GM23338 (cell line): ENCODE measurements at regions not wholly inside any gene's neighbourhood (a gene's known extent, or its start where the extent isn't known, plus 50 kb on each side); places are given as distances from the start of the nearest gene placed in this dataset.

Source experiments
- ATAC-seq: fragments of 200-7000 bp; cut with Tn5 transposase; 3 replicates; pipeline ENCODE4 v1.9.1; 2020
- DNase-seq: peaks from one replicate; pipeline ENCODE4 v3.0.0-alpha.2; 2015; ENCODE audit warnings: low spot score
- H2AFZ ChIP-seq: fragments of 200-600 bp; sonication (generic); 2 replicates; pipeline ENCODE4 v1.8.0; 2016; ENCODE audit warnings: antibody characterized with exemption, mild to moderate bottlenecking, moderate library complexity
- H3F3A ChIP-seq: fragments of 200-600 bp; sonication (generic); replicated peaks from 2 replicates; pipeline ENCODE4 v1.8.0; 2017; ENCODE audit warnings: antibody characterized with exemption, mixed run types, low read depth
- H3K27ac ChIP-seq: fragments of 200-600 bp; sonication (generic); 2 replicates; pipeline ENCODE4 v1.6.1; 2016; ENCODE audit warnings: low read depth
- H3K27me3 ChIP-seq: fragments of 200-600 bp; sonication (generic); 2 replicates; pipeline ENCODE4 v1.8.0; 2016; ENCODE audit warnings: mild to moderate bottlenecking, mixed run types, moderate library complexity; ENCODE audit not compliant: insufficient read depth
- H3K36me3 ChIP-seq: fragments of 200-600 bp; sonication (generic); 2 replicates; pipeline ENCODE4 v1.8.0; 2016; ENCODE audit warnings: mild to moderate bottlenecking; ENCODE audit not compliant: insufficient read depth
- H3K4me1 ChIP-seq: fragments of 200-600 bp; sonication (generic); 2 replicates; pipeline ENCODE4 v1.8.0; 2016; ENCODE audit warnings: mild to moderate bottlenecking, moderate library complexity; ENCODE audit not compliant: insufficient read depth
- H3K4me2 ChIP-seq: fragments of 200-600 bp; sonication (generic); 2 replicates; pipeline ENCODE4 v1.7.1; 2017; ENCODE audit warnings: mixed run types
- H3K4me3 ChIP-seq: fragments of 200-600 bp; sonication (generic); 2 replicates; pipeline ENCODE4 v1.6.1; 2016; ENCODE audit warnings: mixed run types
- H3K79me2 ChIP-seq: fragments of 200-600 bp; sonication (generic); replicated peaks from 2 replicates; pipeline ENCODE4 v1.8.0; 2017; ENCODE audit warnings: mild to moderate bottlenecking; ENCODE audit not compliant: insufficient read depth
- H3K9me2 ChIP-seq: fragments of 200-600 bp; sonication (generic); 2 replicates; pipeline ENCODE4 v1.8.0; 2017; ENCODE audit not compliant: insufficient read depth
- H4K20me1 ChIP-seq: fragments of 200-600 bp; sonication (generic); replicated peaks from 2 replicates; pipeline ENCODE4 v1.8.0; 2017; ENCODE audit warnings: mild to moderate bottlenecking; ENCODE audit not compliant: insufficient read depth
- H3K27ac Mint-ChIP-seq: 2 replicates; pipeline ENCODE4 v1.8.0; 2020; ENCODE audit warnings: inconsistent platforms, mild to moderate bottlenecking, moderate library complexity, mixed read lengths
- H3K27me3 Mint-ChIP-seq: 3 replicates; pipeline ENCODE4 v1.8.0; 2022; ENCODE audit warnings: low read depth, mild to moderate bottlenecking, moderate library complexity, mixed read lengths, inconsistent platforms; ENCODE audit not compliant: insufficient read depth, poor library complexity
- H3K36me3 Mint-ChIP-seq: 3 replicates; pipeline ENCODE4 v1.8.0; 2021; ENCODE audit warnings: low read depth, mild to moderate bottlenecking, inconsistent platforms, moderate library complexity, mixed read lengths
- H3K4me1 Mint-ChIP-seq: 3 replicates; pipeline ENCODE4 v1.8.0; 2020; ENCODE audit warnings: mild to moderate bottlenecking, inconsistent platforms, mixed read lengths
- H3K4me3 Mint-ChIP-seq: 3 replicates; pipeline ENCODE4 v1.8.0; 2021; ENCODE audit warnings: moderate library complexity, mild to moderate bottlenecking, inconsistent platforms, mixed read lengths
- H3K9me3 Mint-ChIP-seq: 3 replicates; pipeline ENCODE4 v1.8.0; 2020; ENCODE audit warnings: moderate library complexity, mild to moderate bottlenecking, inconsistent platforms, mixed read lengths
- CREB1 ChIP-seq: fragments of 250-450 bp; sonication (Bioruptor Pico); IDR thresholded peaks from 2 replicates; pipeline ENCODE4 v1.5.0; 2020; ENCODE audit warnings: low read depth, mild to moderate bottlenecking, moderate library complexity
- EZH2 ChIP-seq: fragments of 200-600 bp; sonication (generic); IDR thresholded peaks from one replicate; pipeline ENCODE4 v1.8.0; 2017; ENCODE audit warnings: antibody characterized with exemption, mild to moderate bottlenecking, low read depth; ENCODE audit not compliant: unreplicated experiment
- EZH2phosphoT487 ChIP-seq: fragments of 200-600 bp; sonication (generic); IDR thresholded peaks from one replicate; pipeline ENCODE4 v1.8.1; 2018; ENCODE audit warnings: antibody characterized with exemption; ENCODE audit not compliant: unreplicated experiment
- JUNB ChIP-seq: IDR thresholded peaks from one replicate; pipeline ENCODE4 v1.6.1; 2016; ENCODE audit warnings: antibody characterized with exemption; ENCODE audit not compliant: unreplicated experiment
- NANOG ChIP-seq: IDR thresholded peaks from 2 replicates; pipeline ENCODE4 v1.6.1; 2016; ENCODE audit warnings: antibody characterized with exemption, borderline replicate concordance
- STAT1 ChIP-seq: IDR thresholded peaks from one replicate; pipeline ENCODE4 v1.6.1; 2016; ENCODE audit warnings: antibody characterized with exemption; ENCODE audit not compliant: unreplicated experiment
- ZNF331 ChIP-seq: fragments of 250-450 bp; sonication (Bioruptor Pico); IDR thresholded peaks from 2 replicates; pipeline ENCODE4 v1.5.0; 2020; ENCODE audit warnings: low read depth, mild to moderate bottlenecking, moderate library complexity
- ZNF462 ChIP-seq: fragments of 250-450 bp; sonication (Bioruptor Pico); IDR thresholded peaks from 2 replicates; pipeline ENCODE4 v1.5.0; 2020; ENCODE audit warnings: mild to moderate bottlenecking, moderate library complexity
- TF ChIP-seq, protein P1 (sequence below): IDR thresholded peaks from 2 replicates; pipeline ENCODE4 v1.6.1; 2016; ENCODE audit warnings: antibody characterized with exemption
- TF ChIP-seq, protein P2 (sequence below), 2 experiments: fragments of 200-600 bp in 1 of 2; sonication (generic) in 1 of 2; conservative IDR thresholded peaks; 2 replicates each; pipeline versions ENCODE4 v1.5.1 to v1.6.1; 2016 to 2017; ENCODE audit warnings: antibody characterized with exemption in 2 of 2, low read depth in 2 of 2, mild to moderate bottlenecking in 2 of 2, moderate library complexity in 1 of 2

DNA sequence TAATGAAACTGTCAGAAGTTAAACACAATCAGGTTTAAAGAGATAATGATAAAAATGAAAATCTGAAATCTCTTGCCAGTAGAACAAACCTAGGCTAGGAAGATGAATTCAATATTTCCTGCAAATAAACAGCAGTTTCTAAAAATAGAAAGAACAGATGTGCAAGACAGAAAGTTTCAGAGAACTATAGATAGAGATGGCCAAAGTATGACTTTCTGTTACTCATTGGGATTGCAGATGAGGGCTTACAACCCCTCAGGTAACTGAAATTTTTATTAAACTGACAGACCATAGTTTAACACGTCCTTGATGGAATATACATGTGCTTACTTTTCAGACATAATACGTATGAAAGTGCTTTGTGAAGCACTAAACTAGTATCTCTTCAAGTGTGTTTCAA lies 82.3 kb upstream of the PPARGC1A start:
- no peaks in the 10 kb centered on the region for H3K9me2 ChIP-seq
- ATAC-seq (no peak), DNase-seq (no peak)
- H3K27ac ChIP-seq, result no peak overlapping the region
- peaks cover 18% of the 10 kb centered on the region for H3K4me1 ChIP-seq
- no peak overlapping the region for H3K27ac Mint-ChIP-seq
- peaks cover 3% of the 10 kb centered on the region for H3K27me3 Mint-ChIP-seq
- H3K9me3 Mint-ChIP-seq, result no peaks in the 10 kb centered on the region
- H3K4me3 ChIP-seq, result no peak overlapping the region
- H2AFZ ChIP-seq, result no peak overlapping the region
- H3K27me3 ChIP-seq, result no peaks in the 10 kb centered on the region
- H3K36me3 Mint-ChIP-seq, result no peaks in the 10 kb centered on the region
- H3F3A ChIP-seq, result no peaks in the 10 kb centered on the region
- H3K4me3 Mint-ChIP-seq, result no peak overlapping the region
- H3K4me2 ChIP-seq, result no peak overlapping the region
- H3K79me2 ChIP-seq, result no peaks in the 10 kb centered on the region
- TF ChIP-seq ZNF462 (CRISPR knock-in tag) (no peak), ZNF331 (CRISPR knock-in tag) (no peak)
- peaks cover 26% of the 10 kb centered on the region for H3K4me1 Mint-ChIP-seq
- no peaks in the 10 kb centered on the region for H3K36me3 ChIP-seq
- H4K20me1 ChIP-seq, result no peaks in the 10 kb centered on the region

GRCh38 chr4:23970201-23970850 lies 80.5 kb upstream of the PPARGC1A start:
- ATAC-seq (no peak; the same call in 2 of the 3 replicates), DNase-seq (no peak)
- no peaks in the 10 kb centered on the region for H3F3A ChIP-seq
- H3K4me3 ChIP-seq, result no peak overlapping the region
- H3K36me3 ChIP-seq, result no peaks in the 10 kb centered on the region
- H3K27ac ChIP-seq, result no peak overlapping the region
- no peak overlapping the region for H3K4me3 Mint-ChIP-seq
- H2AFZ ChIP-seq, result no peak overlapping the region
- H4K20me1 ChIP-seq, result no peaks in the 10 kb centered on the region
- peaks cover 3% of the 10 kb centered on the region for H3K27me3 Mint-ChIP-seq
- H3K27ac Mint-ChIP-seq, result no peak overlapping the region
- H3K9me2 ChIP-seq, result no peaks in the 10 kb centered on the region
- TF ChIP-seq STAT1 (no peak), CREB1 (CRISPR knock-in tag) (no peak), EZH2phosphoT487 (no peak), NANOG (no peak), JUNB (no peak), EZH2 (no peak)
- TF ChIP-seq, protein P1, sequence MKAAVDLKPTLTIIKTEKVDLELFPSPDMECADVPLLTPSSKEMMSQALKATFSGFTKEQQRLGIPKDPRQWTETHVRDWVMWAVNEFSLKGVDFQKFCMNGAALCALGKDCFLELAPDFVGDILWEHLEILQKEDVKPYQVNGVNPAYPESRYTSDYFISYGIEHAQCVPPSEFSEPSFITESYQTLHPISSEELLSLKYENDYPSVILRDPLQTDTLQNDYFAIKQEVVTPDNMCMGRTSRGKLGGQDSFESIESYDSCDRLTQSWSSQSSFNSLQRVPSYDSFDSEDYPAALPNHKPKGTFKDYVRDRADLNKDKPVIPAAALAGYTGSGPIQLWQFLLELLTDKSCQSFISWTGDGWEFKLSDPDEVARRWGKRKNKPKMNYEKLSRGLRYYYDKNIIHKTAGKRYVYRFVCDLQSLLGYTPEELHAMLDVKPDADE, result no peak
- TF ChIP-seq, protein P2, sequence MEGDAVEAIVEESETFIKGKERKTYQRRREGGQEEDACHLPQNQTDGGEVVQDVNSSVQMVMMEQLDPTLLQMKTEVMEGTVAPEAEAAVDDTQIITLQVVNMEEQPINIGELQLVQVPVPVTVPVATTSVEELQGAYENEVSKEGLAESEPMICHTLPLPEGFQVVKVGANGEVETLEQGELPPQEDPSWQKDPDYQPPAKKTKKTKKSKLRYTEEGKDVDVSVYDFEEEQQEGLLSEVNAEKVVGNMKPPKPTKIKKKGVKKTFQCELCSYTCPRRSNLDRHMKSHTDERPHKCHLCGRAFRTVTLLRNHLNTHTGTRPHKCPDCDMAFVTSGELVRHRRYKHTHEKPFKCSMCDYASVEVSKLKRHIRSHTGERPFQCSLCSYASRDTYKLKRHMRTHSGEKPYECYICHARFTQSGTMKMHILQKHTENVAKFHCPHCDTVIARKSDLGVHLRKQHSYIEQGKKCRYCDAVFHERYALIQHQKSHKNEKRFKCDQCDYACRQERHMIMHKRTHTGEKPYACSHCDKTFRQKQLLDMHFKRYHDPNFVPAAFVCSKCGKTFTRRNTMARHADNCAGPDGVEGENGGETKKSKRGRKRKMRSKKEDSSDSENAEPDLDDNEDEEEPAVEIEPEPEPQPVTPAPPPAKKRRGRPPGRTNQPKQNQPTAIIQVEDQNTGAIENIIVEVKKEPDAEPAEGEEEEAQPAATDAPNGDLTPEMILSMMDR (conservative IDR thresholded peaks at IDR 0.05; ENCODE audit: low read depth in 2 of 2), result no peak
- no peaks in the 10 kb centered on the region for H3K79me2 ChIP-seq
- peaks cover 27% of the 10 kb centered on the region for H3K4me1 Mint-ChIP-seq
- H3K9me3 Mint-ChIP-seq, result no peaks in the 10 kb centered on the region
- no peak overlapping the region for H3K4me2 ChIP-seq
- H3K27me3 ChIP-seq, result no peaks in the 10 kb centered on the region
- H3K36me3 Mint-ChIP-seq, result no peaks in the 10 kb centered on the region
- H3K4me1 ChIP-seq, result peaks cover 18% of the 10 kb centered on the region
